ENCODE measurements at regions not wholly inside any gene's neighbourhood (a gene's known extent, or its start where the extent isn't known, plus 50 kb on each side); places are given as distances from the start of the nearest gene placed in this dataset.

GRCh38 chr11:62024936-62025486 is 57.6 kb upstream of the FTH1 start:
- H3K79me2 ChIP-seq (replicated peaks; ENCODE audit: insufficient read depth, low read length): no peaks in the 10 kb centered on the region
- no peaks in the 10 kb centered on the region for H3K27me3 ChIP-seq (ENCODE audit: insufficient read depth, low read depth, low read length)
- no peak overlapping the region for H3K4me2 ChIP-seq (ENCODE audit: low read length)
- H3K36me3 ChIP-seq (ENCODE audit: insufficient read depth, low read length): no peaks in the 10 kb centered on the region
- TF ChIP-seq, protein P1, sequence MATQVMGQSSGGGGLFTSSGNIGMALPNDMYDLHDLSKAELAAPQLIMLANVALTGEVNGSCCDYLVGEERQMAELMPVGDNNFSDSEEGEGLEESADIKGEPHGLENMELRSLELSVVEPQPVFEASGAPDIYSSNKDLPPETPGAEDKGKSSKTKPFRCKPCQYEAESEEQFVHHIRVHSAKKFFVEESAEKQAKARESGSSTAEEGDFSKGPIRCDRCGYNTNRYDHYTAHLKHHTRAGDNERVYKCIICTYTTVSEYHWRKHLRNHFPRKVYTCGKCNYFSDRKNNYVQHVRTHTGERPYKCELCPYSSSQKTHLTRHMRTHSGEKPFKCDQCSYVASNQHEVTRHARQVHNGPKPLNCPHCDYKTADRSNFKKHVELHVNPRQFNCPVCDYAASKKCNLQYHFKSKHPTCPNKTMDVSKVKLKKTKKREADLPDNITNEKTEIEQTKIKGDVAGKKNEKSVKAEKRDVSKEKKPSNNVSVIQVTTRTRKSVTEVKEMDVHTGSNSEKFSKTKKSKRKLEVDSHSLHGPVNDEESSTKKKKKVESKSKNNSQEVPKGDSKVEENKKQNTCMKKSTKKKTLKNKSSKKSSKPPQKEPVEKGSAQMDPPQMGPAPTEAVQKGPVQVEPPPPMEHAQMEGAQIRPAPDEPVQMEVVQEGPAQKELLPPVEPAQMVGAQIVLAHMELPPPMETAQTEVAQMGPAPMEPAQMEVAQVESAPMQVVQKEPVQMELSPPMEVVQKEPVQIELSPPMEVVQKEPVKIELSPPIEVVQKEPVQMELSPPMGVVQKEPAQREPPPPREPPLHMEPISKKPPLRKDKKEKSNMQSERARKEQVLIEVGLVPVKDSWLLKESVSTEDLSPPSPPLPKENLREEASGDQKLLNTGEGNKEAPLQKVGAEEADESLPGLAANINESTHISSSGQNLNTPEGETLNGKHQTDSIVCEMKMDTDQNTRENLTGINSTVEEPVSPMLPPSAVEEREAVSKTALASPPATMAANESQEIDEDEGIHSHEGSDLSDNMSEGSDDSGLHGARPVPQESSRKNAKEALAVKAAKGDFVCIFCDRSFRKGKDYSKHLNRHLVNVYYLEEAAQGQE (IDR thresholded peaks at IDR 0.05; ENCODE audit: borderline replicate concordance): no peak
- TF ChIP-seq RAD21 (conservative IDR thresholded peaks at IDR 0.05) (no peak), MXI1 (conservative IDR thresholded peaks at IDR 0.05; ENCODE audit: poor library complexity, severe bottlenecking) (no peak), POLR2AphosphoS5 (IDR thresholded peaks at IDR 0.05) (no peak), TAF1 (IDR thresholded peaks at IDR 0.05; ENCODE audit: low read depth) (no peak), EP300 (conservative IDR thresholded peaks at IDR 0.05; ENCODE audit: poor library complexity, severe bottlenecking) (no peak), EZH2 (IDR thresholded peaks at IDR 0.05; ENCODE audit: borderline replicate concordance, insufficient read depth, low read length, poor library complexity, severe bottlenecking) (no peak), SMC3 (conservative IDR thresholded peaks at IDR 0.05; ENCODE audit: poor library complexity) (no peak)
- TF ChIP-seq, protein P2, sequence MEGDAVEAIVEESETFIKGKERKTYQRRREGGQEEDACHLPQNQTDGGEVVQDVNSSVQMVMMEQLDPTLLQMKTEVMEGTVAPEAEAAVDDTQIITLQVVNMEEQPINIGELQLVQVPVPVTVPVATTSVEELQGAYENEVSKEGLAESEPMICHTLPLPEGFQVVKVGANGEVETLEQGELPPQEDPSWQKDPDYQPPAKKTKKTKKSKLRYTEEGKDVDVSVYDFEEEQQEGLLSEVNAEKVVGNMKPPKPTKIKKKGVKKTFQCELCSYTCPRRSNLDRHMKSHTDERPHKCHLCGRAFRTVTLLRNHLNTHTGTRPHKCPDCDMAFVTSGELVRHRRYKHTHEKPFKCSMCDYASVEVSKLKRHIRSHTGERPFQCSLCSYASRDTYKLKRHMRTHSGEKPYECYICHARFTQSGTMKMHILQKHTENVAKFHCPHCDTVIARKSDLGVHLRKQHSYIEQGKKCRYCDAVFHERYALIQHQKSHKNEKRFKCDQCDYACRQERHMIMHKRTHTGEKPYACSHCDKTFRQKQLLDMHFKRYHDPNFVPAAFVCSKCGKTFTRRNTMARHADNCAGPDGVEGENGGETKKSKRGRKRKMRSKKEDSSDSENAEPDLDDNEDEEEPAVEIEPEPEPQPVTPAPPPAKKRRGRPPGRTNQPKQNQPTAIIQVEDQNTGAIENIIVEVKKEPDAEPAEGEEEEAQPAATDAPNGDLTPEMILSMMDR (IDR thresholded peaks at IDR 0.05; ENCODE audit: poor library complexity, severe bottlenecking): no peak
- no peaks in the 10 kb centered on the region for H3K9me3 ChIP-seq (ENCODE audit: low read length)
- H3K27ac ChIP-seq (ENCODE audit: low read length): no peak overlapping the region
- H3K9me2 ChIP-seq (ENCODE audit: insufficient read depth, low read length): no peaks in the 10 kb centered on the region
- H3K4me3 ChIP-seq (ENCODE audit: low read length): no peak overlapping the region
- no peak overlapping the region for H3K9ac ChIP-seq (ENCODE audit: low read length)
- H3F3A ChIP-seq (ENCODE audit: insufficient read depth, low read length, poor library complexity, severe bottlenecking): no peaks in the 10 kb centered on the region
- no peak overlapping the region for H2AFZ ChIP-seq (ENCODE audit: low read depth, low read length)
- no peaks in the 10 kb centered on the region for H4K20me1 ChIP-seq (ENCODE audit: insufficient read depth)

GRCh38 chr11:62022211-62022610 is 54.8 kb upstream of the FTH1 start:
- no peaks in the 10 kb centered on the region for H3K27me3 ChIP-seq (ENCODE audit: insufficient read depth, low read depth, low read length)

More at GRCh38 chr11:62022211-62022610, 54.8 kb upstream of the FTH1 start:
- Histone ChIP-seq H3F3A (ENCODE audit: insufficient read depth, low read length, poor library complexity, severe bottlenecking) (no peaks in the 10 kb centered on the region), H4K20me1 (ENCODE audit: insufficient read depth) (no peaks in the 10 kb centered on the region), H3K27ac (ENCODE audit: low read length) (no peak overlapping the region), H3K79me2 (replicated peaks; ENCODE audit: insufficient read depth, low read length) (no peaks in the 10 kb centered on the region), H3K36me3 (ENCODE audit: insufficient read depth, low read length) (no peaks in the 10 kb centered on the region), H3K4me2 (ENCODE audit: low read length) (no peak overlapping the region), H3K9me2 (ENCODE audit: insufficient read depth, low read length) (no peaks in the 10 kb centered on the region), H3K4me3 (ENCODE audit: low read length) (no peak overlapping the region), H2AFZ (ENCODE audit: low read depth, low read length) (no peak overlapping the region), H3K9me3 (ENCODE audit: low read length) (no peaks in the 10 kb centered on the region), H3K9ac (ENCODE audit: low read length) (no peak overlapping the region)
- TF ChIP-seq POLR2AphosphoS5 (IDR thresholded peaks at IDR 0.05) (no peak), TAF1 (IDR thresholded peaks at IDR 0.05; ENCODE audit: low read depth) (no peak), SMC3 (conservative IDR thresholded peaks at IDR 0.05; ENCODE audit: poor library complexity) (no peak), EP300 (conservative IDR thresholded peaks at IDR 0.05; ENCODE audit: poor library complexity, severe bottlenecking) (no peak), MXI1 (conservative IDR thresholded peaks at IDR 0.05; ENCODE audit: poor library complexity, severe bottlenecking) (no peak), RAD21 (conservative IDR thresholded peaks at IDR 0.05) (no peak), EZH2 (IDR thresholded peaks at IDR 0.05; ENCODE audit: borderline replicate concordance, insufficient read depth, low read length, poor library complexity, severe bottlenecking) (no peak)
- TF ChIP-seq, protein P2 (IDR thresholded peaks at IDR 0.05; ENCODE audit: poor library complexity, severe bottlenecking): no peak
- TF ChIP-seq, protein P1 (IDR thresholded peaks at IDR 0.05; ENCODE audit: borderline replicate concordance): no peak

Measured in neural cell (in vitro differentiated cells).